ENCODE measurements at regions not wholly inside any gene's neighbourhood (a gene's known extent, or its start where the extent isn't known, plus 50 kb on each side); places are given as distances from the start of the nearest gene placed in this dataset.

- DNase-seq, result peak; percentile 99
These were observed 147.4 kb upstream of the MLN start for GRCh38 chr6:33950891-33951889.

- DNase-seq, result peak; percentile 99
These were observed 146.7 kb upstream of the MLN start for GRCh38 chr6:33950472-33950881.

- DNase-seq, result peak; percentile 52
These were observed 146.2 kb upstream of the MLN start for GRCh38 chr6:33949877-33950435.

- no peak for DNase-seq
These were observed 145.3 kb upstream of the MLN start for GRCh38 chr6:33949111-33949510.

GRCh38 chr6:33947916-33948594 lies 144.3 kb upstream of the MLN start:
- no peak for DNase-seq

GRCh38 chr6:33947047-33947446 lies 143.2 kb upstream of the MLN start:
- no peak for DNase-seq

- no peak for DNase-seq
These were observed 142.1 kb upstream of the MLN start for GRCh38 chr6:33945931-33946330.

- DNase-seq, result no peak
These were observed 141.0 kb upstream of the MLN start for GRCh38 chr6:33944686-33945411.

- DNase-seq, result no peak
These were observed 133.1 kb upstream of the MLN start for GRCh38 chr6:33936886-33937285.

GRCh38 chr6:33935439-33936080 lies 131.8 kb upstream of the MLN start:
- DNase-seq, result peak; percentile 77

- DNase-seq, result no peak
These were observed 131.0 kb upstream of the MLN start for GRCh38 chr6:33934731-33935270.

GRCh38 chr6:33933101-33933500 lies 129.3 kb upstream of the MLN start:
- no peak for DNase-seq

GRCh38 chr6:33931799-33932198 lies 128.0 kb upstream of the MLN start:
- DNase-seq, result no peak

- peak; percentile 53 for DNase-seq
These were observed 125.9 kb upstream of the MLN start for GRCh38 chr6:33929575-33930288.

- DNase-seq, result no peak
These were observed 123.8 kb upstream of the MLN start for GRCh38 chr6:33927616-33928015.

- DNase-seq, result no peak
These were observed 123.3 kb upstream of the MLN start for GRCh38 chr6:33927112-33927511.

GRCh38 chr6:33926451-33926850 lies 122.6 kb upstream of the MLN start:
- DNase-seq, result no peak

GRCh38 chr6:33925936-33926335 lies 122.1 kb upstream of the MLN start:
- no peak for DNase-seq

GRCh38 chr6:33925210-33925609 lies 121.4 kb upstream of the MLN start:
- DNase-seq, result no peak

GRCh38 chr6:33924681-33925080 lies 120.9 kb upstream of the MLN start:
- DNase-seq, result no peak

GRCh38 chr6:33923857-33924514 lies 120.2 kb upstream of the MLN start:
- DNase-seq, result no peak
